GM18861 (cell line): ENCODE measurements at regions not wholly inside any gene's neighbourhood (a gene's known extent, or its start where the extent isn't known, plus 50 kb on each side); places are given as distances from the start of the nearest gene placed in this dataset.

Experiments
- ATAC-seq: cut with Tn5 transposase; IDR thresholded peaks from one replicate; pipeline ENCODE4 v1.9.1; 2021; ENCODE audit not compliant: unreplicated experiment

DNA sequence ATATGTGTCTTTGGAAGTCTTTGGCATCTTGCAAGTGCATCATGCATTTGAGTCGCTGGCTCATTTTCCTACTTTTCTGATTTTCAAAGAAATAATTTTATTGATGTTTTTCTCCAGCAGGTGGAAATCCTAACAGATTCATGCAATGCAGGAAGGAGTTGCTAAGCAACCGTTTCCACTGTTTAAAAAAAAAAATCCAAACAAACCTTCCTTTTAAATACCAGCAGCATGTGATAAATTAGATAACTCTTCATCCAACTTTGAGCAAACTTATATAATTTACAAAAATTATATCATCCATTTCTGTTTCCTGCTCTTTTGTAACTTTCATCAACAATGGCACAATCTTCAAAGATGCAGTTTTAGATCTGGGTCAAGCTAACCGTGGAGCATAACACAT, 364.1 kb downstream of the MFSD1 start:
- ATAC-seq: no peak

- no peak for ATAC-seq
These were observed 365.2 kb downstream of the MFSD1 start for GRCh38 chr3:159166899-159167586.

DNA sequence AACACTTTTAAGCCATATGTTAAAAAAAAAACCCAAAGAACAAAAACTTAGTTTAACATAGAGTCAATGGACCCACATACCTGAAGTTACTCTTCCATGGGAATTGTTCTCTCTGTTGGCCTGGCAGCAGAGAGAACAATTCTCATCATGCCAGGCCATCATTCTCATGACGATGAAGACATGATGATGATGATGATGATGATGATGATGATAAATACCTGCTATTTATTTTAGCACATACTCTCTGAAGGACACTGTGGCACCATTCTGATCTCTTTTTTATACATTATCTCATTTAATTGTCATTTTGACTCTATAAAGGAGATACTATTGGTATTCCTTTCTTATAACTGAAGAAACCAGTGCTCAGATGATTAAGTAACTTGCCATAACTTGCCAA, 366.9 kb downstream of the MFSD1 start:
- ATAC-seq: no peak

DNA sequence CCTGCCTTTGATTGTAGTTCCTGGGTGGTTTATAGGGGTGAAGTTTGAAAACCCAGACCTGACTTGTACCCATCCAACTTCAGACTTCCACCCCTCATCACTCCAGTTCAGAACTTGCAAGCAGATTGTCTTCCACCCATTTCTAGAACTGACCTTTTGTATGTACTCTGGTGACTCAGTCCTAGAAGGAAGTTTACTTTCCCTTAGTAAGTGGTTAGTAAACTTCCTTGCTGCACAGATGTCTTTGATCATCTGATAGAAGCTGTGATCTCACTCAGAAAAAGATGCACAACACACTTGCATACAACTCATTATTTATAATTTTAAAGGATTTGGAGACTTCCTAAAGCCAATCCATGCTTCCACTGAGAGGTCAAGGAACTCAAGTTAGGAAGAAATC, 368.0 kb downstream of the MFSD1 start:
- ATAC-seq: no peak

DNA sequence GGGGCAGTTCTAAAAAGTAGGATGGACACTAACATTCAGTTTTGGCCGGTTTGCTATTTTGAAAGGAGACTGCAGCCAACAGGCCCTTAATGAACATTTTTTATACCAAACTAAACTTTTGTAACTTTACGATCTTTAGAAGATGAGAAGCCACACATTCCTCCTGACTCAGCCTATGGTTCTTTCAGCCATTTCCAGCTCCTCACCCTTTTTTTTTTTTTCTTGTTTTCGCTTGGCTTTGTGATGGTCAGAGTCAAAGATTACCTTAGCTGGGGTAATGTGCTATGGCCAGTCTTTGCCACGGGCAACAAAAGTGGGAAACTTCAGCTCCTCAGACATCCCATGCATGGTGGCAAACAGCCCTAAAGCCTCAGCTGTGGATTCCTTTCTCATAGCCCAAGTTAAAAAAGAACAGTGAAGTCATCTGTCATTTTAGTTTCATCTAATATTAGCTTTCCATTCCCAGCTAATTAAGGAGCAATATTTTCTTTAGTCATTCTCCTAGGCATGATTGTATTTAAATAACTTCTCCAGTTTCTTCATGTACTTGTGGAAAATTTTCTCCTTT, 368.7 kb downstream of the MFSD1 start:
- no peak for ATAC-seq

DNA sequence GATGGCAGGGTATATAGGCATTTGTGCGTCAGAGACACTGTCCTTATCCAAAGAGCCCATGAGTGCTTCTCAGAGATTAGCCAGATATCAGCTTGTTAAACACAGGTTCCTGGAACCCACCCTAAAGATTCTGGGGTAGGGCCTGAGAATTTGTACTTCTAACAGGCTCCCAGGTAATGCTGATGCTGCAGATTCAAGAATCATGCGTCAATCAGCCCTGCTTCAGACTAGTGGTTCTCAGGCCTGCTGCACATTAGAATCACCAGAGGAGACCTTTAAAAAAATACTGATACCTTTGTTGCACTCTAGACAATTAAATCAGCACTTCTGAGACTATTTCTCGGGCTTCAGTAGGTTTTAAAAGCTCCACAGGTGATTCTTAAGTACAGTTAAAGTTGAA, 369.5 kb downstream of the MFSD1 start:
- ATAC-seq: no peak

DNA sequence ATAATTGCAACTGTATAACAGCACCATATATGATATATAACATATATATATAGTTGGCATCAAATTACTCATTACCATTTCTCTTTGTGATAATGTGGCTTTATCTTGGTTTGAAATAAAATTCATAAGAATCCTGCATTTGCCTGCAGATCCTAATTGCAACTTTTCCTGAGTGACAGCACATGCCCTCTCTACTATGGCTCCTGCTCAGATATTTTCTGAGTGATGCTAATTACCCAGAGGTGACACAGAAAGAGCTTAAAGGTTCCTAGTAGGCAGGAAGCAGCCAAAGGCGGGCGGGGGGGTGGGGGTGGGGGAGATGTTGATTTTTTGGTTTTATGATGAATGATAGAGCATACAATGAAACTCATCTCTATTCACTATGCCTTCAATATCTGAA, 370.6 kb downstream of the MFSD1 start:
- ATAC-seq: no peak

- ATAC-seq: no peak
These were observed 373.1 kb downstream of the MFSD1 start for GRCh38 chr3:159174715-159175692.

DNA sequence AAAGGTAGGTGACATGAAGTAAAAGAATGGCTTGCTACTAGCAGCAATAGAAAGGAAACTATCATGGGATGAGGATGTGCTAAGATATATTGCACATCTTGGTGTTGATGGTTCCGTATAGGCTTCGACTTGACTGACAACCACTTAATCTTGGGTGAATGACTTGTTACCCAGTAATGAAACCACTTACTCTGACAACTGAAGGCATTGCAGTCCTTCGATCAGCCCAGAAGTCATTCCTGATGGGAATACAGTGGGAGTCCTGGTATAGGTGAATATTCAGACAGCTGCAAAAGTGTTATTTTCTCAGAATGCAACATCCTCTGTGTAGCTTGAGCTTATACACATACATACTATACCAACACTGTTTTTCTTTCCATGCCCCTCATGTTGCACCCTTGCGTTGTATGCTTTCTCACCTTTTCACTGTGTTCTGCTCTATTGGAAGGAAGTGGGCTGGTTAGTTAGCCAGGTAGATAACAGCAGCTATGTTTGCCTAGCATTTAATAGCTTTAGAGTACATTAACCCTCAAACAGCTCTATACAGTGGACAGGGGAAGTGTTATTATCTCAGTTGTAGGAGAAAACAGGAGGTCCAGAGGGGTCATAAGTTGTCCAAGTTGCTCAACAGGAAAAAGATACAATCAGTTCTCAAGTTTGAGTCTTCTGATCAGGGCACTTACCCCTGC, 376.5 kb downstream of the MFSD1 start:
- ATAC-seq: no peak

GRCh38 chr3:159182961-159183360, 381.1 kb downstream of the MFSD1 start:
- no peak for ATAC-seq

DNA sequence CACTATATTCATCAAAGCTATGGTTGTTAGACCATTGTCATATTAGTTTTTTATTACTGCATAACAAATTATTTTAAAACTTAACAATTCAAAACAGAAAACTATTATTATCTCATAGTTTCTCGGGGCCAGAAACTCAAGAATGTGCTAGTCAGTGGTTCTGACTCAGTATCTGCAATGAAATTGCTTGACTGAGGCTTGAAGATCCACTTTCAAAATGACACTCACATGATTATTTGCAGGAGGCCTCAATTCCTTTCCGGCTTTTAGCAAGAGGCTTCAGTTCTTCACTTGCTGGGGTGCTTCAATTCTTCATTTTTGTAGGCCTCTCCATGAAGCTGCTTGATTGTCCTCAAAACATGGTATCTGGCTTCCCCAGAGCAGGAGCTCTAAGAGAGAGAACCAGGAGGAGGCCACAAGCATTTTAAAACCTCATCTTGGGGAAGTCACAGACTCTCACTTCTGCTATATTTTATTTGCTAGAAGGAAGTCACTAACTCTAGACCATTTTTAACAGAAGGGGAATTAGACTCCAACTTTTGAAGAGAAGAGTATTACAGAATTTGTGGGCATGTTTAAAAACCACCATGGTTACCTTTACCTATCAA, 383.7 kb downstream of the MFSD1 start:
- peak; percentile 45 for ATAC-seq

GRCh38 chr3:159186581-159186980, 384.7 kb downstream of the MFSD1 start:
- peak; percentile 47 for ATAC-seq

DNA sequence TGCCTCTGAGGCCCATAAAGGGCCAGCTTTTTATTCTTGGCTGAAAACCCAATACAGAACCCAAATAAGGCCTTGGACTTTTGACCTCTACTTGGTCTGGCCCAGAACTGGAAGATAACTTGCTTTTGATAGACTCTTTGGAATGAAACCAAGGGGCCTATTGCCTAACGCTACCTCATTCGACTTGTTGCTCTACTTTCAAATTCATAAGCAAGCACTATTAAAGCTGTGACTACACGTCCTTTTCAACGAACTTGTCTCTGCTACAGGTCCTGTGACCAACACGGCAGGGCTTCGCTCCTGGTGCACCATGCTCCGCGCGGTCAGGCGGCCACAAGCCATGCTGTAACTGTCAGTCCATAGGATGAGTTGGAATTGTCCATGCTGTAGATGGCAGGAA, 385.4 kb downstream of the MFSD1 start:
- no peak for ATAC-seq

- ATAC-seq: no peak
These were observed 385.9 kb downstream of the MFSD1 start for GRCh38 chr3:159187706-159188105.

GRCh38 chr3:159189994-159190669, 388.3 kb downstream of the MFSD1 start:
- ATAC-seq: no peak

GRCh38 chr3:159191447-159191846, 389.6 kb downstream of the MFSD1 start:
- no peak for ATAC-seq

DNA sequence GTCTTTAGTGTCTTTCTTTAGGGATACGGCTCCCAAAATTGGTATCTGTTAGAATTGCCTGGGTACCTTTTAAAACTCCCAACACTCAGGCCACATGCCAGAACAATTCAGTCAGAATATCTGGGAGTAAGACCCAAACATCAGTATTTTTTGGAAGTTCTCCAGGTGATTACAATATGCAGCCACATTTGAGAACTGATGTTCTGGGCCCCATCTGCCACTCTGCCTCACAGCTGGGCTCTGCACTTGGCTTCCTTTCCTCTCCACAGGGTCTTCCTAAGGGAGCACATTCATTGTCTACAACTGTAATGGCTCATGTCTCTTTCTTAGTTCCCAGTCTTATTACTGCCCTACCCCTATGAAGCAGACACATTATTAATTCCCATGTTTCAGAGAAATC, 394.5 kb downstream of the MFSD1 start:
- no peak for ATAC-seq

GRCh38 chr3:159200176-159200575, 398.3 kb downstream of the MFSD1 start:
- no peak for ATAC-seq

DNA sequence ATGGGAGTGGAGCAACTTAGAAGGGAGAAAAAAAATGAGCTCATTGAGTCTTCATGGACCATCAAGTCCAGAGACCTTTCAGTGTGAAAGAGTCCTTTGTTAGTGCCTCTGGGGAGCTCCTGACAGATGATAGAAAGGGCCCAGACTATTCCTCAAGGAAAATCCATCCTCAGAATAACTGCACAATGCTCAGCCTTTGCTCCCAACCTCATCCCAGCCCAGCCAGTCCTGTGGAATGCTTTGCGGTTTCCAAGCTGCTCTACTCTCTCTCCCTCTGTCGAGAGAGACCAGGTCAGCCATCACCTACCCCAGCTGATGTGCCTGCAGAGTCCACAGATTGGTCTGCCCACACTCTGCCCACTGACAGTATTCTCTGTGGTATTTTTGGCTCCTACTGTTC, 406.2 kb downstream of the MFSD1 start:
- ATAC-seq: no peak

DNA sequence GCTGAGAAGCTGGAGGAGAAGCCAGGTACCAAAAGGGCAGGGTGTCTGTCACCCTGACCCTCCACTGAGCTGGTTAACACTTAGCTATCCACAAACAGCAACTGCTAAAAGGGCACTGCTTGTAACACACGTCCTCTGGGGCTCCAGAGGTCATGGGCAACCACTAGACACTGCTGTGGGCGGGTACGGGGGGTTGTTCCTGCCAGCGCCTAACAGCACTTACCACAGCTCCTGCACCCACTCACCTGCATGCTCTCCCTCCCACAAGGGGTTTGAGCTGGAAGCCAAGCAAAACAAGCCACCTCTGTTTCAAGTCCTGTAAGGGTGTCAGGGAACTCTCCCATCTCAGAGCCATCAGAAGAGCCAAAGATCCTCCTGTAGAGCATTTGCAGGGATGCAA, 407.6 kb downstream of the MFSD1 start:
- ATAC-seq: no peak
